HG03469 (cell line): ENCODE measurements at regions not wholly inside any gene's neighbourhood (a gene's known extent, or its start where the extent isn't known, plus 50 kb on each side); places are given as distances from the start of the nearest gene placed in this dataset.

Experiments used
- ATAC-seq: cut with Tn5 transposase; IDR thresholded peaks from one replicate; pipeline ENCODE4 v1.9.1; 2021; ENCODE audit warnings: mild to moderate bottlenecking, moderate library complexity, moderate number of reproducible peaks; ENCODE audit not compliant: unreplicated experiment

DNA sequence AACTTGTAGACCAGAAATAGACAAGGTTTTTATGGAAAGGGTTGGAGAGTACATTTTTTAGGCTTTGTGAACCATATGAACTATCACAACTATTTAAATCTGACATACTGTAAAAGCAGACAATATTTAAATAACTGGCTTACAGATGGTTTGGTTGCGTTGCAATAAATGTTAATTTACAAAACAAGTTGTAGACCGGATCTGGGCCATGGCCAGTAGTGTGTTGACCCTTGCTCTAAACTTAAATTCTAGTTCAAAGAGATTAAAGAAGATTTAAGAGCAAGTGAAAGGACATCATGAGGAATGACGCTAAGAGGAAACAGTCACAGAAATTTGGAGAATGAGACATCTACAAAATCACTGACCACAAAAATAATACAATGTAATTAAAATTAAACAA, 652.7 kb downstream of the DCDC2C start:
- no peak for ATAC-seq

DNA sequence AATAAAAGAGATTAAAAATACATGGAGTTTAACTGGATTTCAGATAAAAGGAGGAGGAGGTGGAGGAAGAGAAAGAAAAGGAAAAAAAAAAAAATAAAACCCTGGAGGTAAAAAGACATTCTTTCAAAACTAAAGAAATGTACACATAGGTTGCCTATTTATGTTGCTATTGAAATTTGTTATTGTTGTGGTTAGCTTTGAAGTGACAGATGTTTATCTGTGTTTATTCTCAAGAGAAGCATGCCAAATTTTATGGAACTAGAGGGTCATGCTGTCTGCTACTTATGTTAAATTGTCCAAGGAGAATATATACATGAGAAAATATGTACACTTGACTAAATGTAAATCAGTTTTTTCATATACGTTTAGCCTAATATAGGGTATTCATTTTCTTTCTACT, 653.2 kb downstream of the DCDC2C start:
- no peak for ATAC-seq

DNA sequence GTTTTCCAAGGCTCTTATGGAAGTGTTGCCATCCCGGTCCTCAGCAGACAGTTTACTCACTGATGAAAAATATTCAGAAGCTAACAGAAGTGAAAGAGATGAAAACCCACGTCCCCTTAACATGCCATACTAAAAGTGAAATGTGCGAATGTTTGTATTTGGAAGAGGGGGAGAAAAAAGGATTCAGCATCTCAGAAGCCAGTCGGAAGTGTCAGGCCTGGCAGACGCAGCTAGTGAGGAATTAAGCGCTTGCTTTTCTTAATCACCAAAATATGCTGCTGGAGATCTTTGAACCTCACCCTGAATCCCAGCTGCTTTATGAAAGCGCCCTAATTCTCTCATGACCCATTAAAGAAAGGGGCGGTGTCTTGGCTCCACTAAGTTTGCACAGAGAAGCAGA, 653.7 kb downstream of the DCDC2C start:
- ATAC-seq, result no peak

DNA sequence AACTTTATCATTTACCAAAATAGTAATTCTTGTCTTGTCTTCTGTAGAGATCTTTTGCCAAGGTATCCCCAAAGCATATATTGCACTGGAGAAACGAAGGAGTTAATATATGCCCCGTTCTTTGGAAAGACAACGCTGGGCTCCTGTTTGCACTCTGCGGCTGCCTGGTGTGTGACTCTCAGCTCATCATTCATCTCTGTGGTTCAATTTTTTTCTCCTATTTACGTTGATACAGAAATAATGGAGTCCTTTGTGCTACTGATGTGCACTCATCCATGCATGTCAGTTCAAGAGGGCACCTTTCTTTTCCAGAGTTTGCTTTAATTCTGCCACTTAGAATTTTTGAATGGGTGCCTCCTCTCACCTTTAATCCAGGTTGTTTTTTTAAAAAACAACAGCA, 655.5 kb downstream of the DCDC2C start:
- ATAC-seq, result no peak

DNA sequence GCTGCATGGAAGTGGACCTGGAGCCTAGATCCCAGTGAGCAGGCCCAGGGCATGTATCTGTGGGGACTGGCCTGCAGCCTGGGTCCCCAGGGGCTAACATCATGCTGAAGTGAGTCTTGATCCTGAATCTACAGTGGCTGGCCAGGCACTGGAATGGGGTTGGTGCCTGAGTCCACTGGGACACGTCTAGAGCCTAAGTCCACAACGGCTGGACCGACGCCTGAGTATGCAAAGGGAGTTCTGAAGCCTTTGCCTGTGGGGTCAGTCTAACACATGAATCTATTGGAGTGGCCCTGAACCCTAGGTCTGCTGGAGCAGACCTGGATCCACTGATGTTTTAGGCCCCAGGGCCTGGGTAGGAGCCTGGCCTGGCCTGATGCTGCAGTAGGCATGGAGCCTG, 665.5 kb downstream of the DCDC2C start:
- no peak for ATAC-seq

DNA sequence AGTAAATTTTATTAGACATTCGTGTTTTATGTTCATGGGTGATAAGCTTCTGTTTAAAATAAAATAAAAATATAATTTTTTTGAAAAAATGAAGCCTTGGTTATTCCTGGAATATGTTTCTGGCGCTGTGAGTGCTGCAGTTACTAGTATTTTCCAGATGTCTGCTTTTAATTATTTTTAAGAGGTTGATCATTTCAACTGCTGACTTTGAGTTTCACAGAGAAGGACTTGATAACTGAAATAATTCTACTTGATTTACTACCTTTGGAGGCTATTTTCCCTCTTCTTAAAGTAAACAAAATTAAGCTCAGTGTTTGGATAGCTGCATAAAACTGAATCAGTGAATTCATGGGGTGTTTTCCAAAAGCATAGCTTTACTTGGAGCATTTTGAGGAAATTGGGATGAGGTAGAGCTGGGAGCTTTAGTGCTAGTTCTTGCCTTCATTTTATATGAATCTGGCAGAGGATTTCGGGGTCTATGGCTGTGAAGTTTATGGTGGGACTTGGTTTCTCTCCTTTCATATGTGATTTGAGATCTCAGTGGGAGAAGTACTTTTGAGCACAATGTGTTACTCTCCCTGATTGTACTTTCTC, 666.5 kb downstream of the DCDC2C start:
- no peak for ATAC-seq

DNA sequence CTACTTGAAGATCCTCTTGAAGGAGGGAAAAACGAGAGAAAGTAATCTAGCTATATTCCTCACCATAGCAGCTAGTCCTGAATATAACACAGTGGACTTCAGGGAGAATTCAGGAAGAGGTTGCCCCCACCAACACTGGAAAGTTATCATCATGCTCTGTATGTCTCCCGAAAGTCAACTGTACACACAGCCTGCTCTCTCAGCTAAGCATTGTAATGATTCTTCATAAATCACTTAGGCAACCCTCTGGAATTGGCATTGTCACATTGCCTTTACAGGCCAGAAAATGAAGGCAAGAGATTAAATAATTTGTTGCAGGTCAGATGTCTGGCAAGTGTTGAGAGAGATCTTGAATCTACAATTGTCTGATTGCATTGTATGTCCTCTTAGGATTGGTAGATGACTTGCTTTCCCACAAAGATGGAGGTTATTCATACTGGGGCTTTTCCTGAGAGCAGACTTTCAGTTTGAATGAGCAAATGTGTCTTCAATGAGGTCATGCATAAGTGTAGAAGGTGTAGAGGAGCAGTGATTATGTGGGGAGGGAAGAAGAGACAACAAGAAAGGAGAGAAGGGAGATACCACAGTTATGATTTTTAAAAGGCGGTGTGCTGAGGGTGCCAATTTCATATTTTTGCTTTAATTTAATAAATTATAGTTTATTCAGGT, 667.2 kb downstream of the DCDC2C start:
- no peak for ATAC-seq

DNA sequence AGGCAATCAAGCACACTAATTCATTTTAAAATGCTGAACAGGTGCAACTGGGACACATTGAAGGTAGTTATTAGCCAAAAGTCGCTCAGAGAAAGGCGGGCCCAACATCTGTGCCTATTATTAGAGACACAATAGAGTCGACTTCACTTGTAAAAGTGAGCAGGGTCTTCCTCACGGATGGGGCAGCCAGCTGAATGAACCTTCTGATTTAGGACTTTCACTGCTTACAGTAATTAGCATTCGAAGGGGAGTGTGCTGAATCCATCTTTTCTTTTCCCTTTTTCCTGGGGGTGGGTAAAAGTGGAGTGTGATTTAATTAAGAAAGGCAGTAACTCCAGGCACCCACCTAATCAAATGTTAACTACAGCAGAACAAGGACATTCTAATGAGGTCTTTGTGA, 677.7 kb downstream of the DCDC2C start:
- no peak for ATAC-seq

DNA sequence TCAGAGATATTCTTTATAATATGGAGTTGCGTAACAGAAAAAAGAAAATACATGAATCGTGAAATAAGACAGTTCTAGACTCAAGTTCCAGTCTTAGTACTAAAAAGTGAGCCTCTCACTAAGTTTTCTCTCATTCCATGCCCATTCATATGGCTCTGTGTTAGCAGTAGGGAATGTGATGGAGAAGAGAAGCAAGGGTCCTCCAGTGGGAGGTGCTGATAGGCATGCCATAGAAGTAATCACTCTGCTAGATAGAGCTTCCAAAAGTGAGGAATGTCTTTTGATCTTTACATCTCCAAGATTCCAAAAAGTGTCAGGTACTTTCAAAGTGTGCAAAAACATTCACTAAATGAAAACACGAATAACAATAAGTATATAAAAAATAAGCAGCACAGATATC, 678.4 kb downstream of the DCDC2C start:
- ATAC-seq, result no peak

DNA sequence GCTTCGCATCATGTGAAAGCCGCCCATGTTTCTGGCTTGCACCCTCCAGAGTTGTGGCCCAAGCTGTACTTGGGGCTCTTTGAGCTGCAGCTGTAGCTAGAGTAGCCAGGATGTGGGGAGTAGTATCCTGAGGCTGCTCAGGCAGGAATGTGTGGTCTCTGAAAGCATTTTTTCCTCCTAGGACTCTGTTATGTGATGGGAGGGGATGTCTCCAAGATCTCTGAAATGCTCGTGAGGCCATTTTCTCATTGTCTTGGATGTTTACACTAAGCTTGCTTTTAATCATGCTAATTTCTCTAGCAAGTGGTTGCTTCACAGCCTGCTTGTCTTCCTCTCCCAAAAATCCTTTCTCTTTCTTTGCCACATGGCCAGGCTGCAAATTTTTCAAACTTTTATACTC, 687.6 kb downstream of the DCDC2C start:
- ATAC-seq, result no peak

DNA sequence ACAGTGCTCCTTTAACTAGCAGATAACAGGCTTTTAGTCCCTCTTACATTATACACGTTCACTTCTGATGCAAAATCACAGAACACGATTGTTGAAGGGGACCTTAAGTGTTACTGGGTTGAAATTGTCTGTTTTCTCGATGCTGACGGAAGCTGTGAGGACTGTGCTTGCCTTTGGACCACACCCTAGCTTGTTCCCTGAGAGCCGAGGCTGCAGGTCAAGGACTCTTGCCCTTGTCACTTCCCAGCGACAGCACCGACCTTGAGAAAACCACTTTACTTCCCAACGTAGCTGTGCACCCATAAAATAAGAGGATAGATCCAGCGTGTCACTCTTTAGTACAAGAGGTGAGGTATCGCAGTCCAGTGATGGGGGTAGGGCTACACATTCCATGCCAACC, 701.0 kb downstream of the DCDC2C start:
- ATAC-seq, result no peak

DNA sequence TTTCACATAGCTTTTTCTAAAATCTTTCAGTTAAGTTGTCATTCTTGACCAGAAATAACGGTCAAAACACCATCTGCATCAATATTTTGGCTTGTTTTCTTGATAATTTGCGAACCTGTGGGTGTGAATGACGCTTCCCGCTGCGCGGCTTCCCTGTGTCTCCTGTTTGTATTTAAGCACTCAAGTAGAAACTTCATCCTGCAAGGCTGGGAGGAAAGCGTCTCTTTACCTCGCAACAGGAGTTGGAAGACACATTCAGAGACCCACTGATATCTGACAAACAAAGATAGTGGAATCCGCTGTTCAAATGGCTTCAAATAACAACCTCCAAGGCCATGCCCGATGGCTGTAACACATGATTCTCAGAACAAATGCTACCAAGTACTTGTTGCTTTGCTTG, 704.9 kb downstream of the DCDC2C start:
- ATAC-seq, result no peak

DNA sequence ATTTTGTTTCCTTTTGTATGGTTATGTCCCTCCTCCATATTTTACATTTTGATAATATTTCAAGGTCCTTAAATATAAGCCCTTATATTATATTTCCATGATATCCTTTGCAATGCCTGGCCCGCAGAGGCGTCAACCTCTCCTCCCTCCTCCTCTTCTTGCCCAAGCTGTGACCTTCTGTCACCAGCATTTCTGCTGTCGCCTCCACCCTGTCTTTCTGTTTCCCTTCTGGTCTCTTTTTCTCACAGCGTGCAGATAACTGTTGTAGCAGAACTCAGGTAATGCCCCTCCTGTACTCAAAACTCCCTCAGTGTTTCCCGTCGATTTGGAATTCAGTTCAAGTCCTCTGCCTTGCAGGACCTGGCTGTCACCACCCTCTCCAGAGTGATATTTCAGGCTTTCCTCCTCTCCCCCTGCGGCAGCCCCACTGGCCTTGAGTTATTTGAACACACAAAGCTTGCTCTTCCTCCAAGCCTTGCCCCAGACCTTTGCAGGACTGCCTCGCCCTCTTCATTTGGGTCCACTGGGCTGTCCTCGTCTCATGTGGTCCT, 709.3 kb downstream of the DCDC2C start:
- no peak for ATAC-seq

DNA sequence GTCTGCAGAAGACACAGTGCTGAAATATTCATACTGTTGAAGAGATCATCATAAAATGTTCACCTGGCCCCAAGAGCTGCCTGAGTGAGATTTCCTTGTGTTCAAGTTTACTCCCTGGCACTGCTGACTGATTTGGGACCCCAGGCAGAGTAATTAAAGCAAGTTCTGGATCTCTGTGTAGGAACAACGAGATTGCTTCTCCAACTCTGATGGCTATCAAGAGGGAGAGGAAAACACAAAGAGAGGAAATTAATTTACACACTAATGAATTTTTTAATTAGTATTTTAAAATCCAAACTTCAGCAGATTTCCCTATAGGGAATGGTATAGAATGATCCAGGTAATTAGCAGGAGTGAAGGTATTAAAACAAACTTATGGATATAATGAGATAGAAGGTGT, 711.8 kb downstream of the DCDC2C start:
- ATAC-seq, result no peak

DNA sequence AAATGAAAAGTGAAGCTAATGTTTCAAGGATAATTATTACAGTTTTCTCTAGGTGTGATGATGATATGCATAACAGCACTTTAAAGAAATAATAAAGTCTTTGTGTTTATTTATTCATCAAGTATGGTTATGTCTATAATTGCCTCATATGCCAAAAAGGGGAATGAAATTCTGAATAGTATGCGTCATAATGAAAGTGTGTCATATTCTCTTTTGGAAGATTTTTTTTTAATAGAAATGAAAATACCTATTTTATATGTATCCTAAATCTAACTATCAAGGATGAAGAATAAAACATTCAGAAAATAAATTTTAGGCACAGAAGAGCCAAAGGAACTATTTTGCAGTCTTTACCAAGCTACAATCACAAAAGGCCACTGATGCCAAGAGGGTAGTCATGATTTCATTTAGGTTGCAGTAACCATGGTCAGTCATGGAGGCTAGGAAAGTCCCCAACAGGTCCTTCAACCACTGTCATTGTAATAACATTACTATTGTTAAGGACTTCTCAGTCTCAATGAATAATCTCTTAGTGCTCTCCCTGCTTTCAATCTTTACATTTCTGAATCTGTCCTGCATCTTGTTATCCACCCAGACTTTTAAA, 712.5 kb downstream of the DCDC2C start:
- no peak for ATAC-seq

DNA sequence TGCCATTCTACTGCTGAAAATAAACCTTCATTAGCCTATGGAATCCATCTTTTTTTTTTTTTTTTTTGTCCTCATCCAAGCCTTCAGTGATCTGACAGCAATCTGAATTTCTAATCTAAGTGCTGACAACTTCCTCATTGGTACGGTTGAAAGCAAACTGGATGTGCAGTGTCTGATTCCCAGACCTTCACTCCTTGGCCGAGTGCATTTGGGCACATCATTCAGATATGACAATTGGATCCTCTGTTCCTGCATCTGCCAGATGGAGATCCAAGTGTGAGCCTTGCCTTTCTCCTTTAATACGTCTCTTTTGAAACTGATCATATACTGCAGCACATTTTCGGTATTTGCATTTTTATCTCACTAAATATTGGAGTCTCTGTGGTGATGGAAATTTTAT, 713.1 kb downstream of the DCDC2C start:
- no peak for ATAC-seq

DNA sequence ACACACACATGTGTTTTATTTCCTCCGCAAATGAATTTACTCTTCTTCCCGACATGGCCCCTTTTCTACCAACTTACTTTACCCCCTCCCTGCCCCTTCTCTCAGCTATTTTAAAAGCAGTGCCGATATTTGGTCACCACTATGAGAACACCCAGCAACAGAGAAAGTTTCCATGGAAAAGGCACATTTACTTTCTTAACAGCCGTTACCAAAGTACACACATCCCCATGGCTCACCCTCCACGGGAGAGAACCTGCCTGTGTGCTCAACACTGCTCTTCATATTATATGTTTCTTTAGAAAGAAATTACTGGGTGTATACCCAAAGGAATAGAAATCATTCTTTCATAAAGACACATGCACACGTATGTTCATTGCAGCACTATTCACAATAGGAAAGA, 714.4 kb downstream of the DCDC2C start:
- ATAC-seq, result no peak

DNA sequence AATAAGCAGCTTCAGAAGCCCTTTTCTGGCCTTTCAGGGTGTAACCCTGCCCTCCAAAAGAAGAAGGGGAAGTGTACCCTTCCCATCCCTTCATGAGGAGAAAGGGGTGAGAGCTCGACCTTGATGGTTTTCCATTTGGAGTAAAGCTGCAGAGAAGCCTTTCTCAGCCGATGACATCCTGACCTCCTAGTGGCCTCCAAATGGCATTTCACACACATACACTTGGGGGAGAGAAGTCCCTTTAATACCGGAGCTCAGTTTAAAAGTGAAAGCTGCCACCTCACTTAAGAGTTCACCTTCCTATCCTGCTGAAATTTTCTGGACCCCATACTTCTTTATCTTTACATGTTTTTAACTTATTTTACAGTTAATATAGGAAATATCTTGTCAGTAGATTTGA, 716.7 kb downstream of the DCDC2C start:
- no peak for ATAC-seq

DNA sequence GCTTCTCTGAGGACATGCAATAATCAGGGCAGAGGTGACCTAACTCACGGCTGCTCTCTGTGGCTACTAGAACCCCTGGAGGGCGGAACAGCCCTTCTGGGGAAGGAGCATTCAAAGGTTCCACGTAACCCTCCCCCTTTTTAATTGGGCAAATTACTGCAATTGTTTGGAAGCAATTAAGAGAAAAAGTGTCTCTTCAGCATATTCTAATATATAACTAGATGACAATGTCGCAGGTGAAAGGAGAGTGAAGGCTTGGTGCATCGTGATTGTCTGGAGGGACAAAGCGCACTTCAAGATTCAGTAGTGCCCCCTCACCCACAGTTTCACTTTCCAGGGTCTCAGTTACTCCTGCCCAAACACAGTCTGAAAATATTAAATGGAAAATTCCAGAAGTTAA, 720.8 kb downstream of the DCDC2C start:
- ATAC-seq, result no peak

DNA sequence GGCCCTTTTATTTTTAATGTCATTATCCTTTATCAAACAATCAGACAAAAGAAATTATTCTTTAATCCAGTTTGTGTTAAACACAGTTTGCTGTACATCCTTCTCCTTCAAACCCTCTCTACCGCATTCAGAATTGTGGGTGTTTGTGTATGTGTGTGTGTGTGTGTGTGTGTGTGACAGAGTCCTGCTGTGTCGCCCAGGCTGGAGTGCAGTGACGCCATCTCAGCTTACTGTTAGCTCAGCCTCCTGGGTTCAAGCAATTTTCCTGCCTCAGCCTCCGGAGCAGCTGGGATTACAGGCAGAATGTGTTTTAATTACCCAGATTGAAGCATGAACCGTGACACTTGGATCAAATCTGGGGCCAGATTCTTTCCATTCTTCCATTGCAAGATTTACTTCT, 723.7 kb downstream of the DCDC2C start:
- no peak for ATAC-seq

DNA sequence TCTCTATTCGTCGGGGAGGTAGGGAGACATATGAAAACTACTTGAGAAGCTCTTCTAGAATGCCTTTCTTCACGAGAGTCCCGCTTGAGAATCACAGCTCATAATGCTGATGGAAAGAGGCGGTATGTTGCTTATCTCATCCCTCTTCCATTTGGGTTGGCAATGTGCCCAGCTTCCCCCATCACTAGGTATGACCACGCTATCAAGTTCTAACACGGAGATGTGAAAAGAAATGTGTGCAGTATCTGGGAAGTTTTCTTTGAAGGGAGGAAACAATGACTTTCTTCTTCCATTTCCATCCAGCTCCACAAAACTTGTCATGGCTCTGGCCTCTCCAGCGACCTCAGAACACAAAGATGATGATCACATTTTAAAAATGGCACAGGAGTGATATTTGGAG, 742.4 kb downstream of the DCDC2C start:
- no peak for ATAC-seq

DNA sequence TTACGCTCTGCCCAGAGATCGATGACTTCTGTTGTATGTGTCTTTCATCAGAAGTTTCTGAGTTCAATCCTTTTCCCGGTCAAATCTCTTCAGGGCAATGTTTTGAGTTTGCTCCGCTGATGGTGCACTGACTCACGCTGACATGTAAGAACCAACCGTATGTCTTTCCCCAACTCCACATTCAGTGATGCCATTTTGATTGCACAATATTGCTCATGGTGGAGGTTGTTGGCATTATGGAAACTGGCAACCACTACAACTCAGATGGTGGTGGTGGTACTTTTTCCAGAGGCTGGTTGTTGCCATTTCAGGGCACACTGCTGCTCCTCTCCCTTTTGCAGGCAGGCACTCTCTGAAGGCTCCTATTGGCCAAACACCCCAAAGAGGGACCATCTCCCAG, 751.5 kb downstream of the DCDC2C start:
- no peak for ATAC-seq
